GM12892 (cell line): ENCODE measurements at regions not wholly inside any gene's neighbourhood (a gene's known extent, or its start where the extent isn't known, plus 50 kb on each side); places are given as distances from the start of the nearest gene placed in this dataset.
A peak's percentile ranks its signal among the peaks of the same experiment; 100 is the strongest.

Experiments
- DNase-seq: peaks from one replicate; pipeline ENCODE4 v3.0.0; 2011; ENCODE audit not compliant: insufficient read length
- FAIRE-seq: peaks from 2 replicates; lab custom pipeline; 2011; peaks lifted over from hg19 to GRCh38; lab: Jason Lieb, UNC
- POLR2A ChIP-seq: IDR thresholded peaks from 2 replicates; pipeline ENCODE4 v1.6.1; 2011; ENCODE audit warnings: low read depth, low read length, control low read depth
- POLR2AphosphoS5 ChIP-seq: IDR thresholded peaks from 2 replicates; pipeline ENCODE4 v1.6.1; 2011; ENCODE audit warnings: low read depth, low read length, control low read depth
- TAF1 ChIP-seq: IDR thresholded peaks from 2 replicates; pipeline ENCODE4 v1.6.1; 2011; ENCODE audit warnings: low read depth, mild to moderate bottlenecking, control low read depth, low read length, borderline replicate concordance

DNA sequence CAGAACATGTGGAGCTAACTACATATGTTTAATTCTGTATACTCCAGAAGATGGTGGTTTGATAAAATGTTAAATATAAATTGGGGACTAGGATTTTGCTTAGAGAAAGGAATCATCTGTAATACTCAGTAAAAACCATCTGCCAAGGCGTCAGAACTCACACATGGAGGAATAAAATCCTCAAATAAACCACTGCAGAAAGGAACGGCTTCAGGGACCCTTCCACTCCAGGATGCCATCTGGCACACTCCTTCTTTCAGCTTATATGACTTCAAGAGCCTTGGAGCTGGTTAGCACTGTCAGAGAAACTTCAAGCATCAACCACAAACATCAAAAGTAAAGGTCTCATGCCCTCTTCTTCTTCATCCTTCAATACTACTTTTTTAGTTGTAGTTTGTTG lies 360.6 kb downstream of the PLK2 start:
- TF ChIP-seq POLR2A (no peak), POLR2AphosphoS5 (no peak), TAF1 (no peak)
- FAIRE-seq (no peak), DNase-seq (no peak)

DNA sequence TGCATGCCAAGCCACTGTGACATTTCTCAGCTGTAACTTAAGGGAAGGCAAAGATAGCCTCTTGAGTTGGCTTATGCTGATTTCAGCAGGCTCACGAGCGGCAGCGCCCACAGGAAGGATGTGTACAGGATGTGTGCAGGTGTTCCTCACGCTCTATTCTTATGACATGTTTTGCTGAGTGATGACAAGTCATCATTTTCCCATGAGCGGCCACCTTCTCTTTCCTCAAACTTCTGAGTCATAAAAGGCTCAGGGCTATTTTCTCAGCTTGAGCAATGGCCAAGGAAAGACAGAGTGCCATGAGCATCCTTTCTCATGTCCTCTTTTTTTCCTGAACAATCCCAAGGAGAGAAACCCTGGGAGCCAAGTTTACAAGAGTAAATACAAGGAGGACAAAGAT lies 365.9 kb downstream of the PLK2 start:
- no peak for DNase-seq
- TF ChIP-seq POLR2A (no peak), POLR2AphosphoS5 (no peak), TAF1 (no peak)

DNA sequence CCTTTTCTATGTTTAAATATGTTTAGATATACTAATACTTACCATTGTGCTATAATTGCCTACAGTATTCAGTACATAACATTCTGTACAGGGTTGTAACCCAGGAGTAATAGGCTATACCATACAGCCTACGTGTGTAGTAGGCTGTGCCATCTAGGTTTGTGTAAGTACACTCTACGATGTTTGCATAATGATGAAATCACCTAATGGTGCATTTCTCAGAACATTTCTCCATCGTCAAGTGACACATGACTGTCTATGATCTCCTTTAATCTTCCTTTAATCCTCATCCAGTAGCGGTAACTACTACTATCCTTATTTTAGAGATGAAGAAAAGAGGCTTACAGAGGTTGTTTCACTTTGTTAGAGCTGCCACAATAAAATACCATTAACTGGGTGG lies 369.2 kb downstream of the PLK2 start:
- FAIRE-seq (no peak), DNase-seq (no peak)
- TF ChIP-seq TAF1 (no peak), POLR2A (no peak), POLR2AphosphoS5 (no peak)

More for the DNA sequence above, 365.9 kb downstream of the PLK2 start:
- peak; percentile 72 for FAIRE-seq

DNA sequence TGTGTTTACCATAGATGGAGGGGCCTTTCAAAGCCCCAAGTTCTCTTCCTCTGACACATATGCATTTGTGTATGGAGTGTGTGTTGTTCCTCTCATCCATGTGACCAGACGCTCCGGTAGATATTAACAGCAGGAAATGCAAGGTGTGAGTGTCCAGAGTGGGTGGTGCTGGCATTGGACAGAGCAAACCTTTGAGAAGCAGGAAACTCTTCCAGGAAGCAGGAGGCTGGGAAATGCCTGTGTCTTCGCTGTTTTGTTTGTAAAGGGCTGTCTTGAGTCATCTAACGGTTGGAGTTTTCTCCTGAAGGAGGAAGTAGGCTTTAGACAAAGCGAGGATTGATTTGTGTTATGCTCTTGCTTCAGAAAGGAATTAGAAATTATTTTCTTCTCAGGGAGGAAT lies 370.9 kb downstream of the PLK2 start:
- DNase-seq (no peak), FAIRE-seq (no peak)
- TF ChIP-seq POLR2A (no peak), TAF1 (no peak), POLR2AphosphoS5 (no peak)

DNA sequence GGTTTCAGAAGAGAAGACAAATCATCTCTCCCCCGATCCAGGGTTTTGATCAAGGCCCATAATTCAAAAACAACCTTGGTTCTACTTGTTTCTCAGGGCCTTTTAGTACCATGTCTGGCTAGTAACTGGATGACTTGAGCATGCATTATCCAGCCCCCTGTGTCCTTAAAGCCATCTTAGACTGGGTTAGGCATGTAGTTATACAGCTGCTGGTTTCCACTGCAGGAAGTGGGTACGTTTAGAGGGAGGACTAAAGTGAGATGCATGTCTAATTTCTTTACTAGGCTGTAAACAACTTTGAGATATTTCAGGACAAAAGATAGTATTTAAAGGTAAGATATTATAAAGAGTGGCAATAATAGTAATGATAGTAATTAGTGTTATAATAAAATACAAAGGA lies 372.0 kb downstream of the PLK2 start:
- DNase-seq = no peak
- TF ChIP-seq POLR2AphosphoS5 (no peak), TAF1 (no peak), POLR2A (no peak)
- FAIRE-seq = no peak

DNA sequence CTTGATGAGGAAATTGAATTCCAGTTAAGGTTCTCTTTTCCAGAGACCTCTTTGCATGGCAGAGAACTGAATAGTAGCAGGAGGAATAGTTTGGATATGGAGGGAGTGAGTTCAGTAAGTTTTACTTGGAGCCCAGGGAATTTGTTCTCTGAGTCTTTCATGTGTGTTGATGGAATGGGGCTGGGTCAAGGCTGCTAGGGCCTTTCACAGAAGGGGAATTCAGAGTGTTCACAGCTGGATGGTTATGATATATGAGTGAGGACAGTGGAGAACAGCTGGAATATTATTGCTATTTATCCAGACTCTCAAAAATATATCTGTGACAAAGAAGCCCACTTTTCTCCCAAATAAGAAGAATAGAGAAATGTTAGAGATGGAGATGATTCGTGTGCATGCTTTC lies 372.8 kb downstream of the PLK2 start:
- no peak for TF ChIP-seq POLR2A
- no peak for TF ChIP-seq POLR2AphosphoS5
- no peak for TF ChIP-seq TAF1
- FAIRE-seq (no peak), DNase-seq (no peak)

DNA sequence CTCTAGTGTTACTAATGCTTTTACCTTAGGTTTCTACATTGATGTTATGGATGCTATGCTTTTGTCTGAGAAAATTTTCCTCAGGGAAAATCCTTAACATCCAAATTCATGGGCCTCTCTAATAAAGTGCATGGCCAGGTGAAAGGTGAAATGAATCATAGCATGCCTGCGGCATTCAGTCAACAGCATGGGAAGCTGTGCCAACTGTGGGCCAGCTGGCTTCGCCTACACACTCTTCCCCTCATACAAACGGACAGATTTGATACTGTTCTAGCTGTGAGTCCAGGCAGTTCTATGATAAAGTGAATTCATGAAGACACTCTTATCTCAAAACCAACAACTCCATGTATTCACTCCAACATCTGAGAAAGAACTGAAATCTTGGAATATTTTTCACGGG lies 374.1 kb downstream of the PLK2 start:
- TF ChIP-seq POLR2A (no peak), TAF1 (no peak), POLR2AphosphoS5 (no peak)
- no peak for DNase-seq
- no peak for FAIRE-seq

DNA sequence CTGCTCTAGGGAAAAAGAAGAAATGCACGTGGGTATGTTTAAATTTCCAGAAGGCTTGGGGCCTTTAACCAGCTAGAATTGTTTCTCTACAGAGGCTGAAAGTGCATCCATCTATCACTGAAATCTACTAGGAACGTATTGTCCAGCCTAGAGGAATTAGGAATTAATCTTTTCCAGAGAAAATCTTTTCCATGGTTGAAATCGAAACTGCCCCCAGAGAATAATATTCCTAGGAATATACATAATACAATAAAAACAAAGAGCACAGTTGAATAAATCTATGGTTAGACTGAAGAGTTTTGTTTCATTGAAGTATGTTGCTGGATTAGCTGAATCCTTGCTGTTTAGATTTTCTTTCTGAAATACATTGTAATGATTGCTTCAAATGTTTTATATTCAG lies 378.5 kb downstream of the PLK2 start:
- TF ChIP-seq TAF1 (no peak), POLR2A (no peak), POLR2AphosphoS5 (no peak)
- DNase-seq (no peak), FAIRE-seq (peak; percentile 51)

DNA sequence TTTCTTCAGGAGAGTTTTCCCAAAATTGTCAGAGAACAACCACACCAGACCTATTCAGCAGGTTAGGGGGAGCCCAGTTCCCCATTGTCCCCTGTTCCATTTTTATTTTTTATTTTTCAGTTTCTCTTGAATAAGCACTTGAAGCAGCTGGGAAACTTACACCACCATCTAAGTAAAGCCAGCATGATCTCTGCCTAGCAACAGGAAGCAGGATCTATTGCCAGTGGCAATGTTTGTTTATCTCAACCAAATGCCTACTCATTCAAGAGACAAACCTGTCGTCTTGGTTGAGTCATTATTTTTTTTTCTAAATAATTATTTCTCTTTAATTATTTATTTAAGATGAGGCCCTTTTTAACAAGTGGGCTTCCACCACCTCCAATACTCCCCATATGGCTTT lies 379.3 kb downstream of the PLK2 start:
- DNase-seq (no peak), FAIRE-seq (no peak)
- no peak for TF ChIP-seq POLR2A
- TF ChIP-seq TAF1 = no peak
- TF ChIP-seq POLR2AphosphoS5 = no peak

DNA sequence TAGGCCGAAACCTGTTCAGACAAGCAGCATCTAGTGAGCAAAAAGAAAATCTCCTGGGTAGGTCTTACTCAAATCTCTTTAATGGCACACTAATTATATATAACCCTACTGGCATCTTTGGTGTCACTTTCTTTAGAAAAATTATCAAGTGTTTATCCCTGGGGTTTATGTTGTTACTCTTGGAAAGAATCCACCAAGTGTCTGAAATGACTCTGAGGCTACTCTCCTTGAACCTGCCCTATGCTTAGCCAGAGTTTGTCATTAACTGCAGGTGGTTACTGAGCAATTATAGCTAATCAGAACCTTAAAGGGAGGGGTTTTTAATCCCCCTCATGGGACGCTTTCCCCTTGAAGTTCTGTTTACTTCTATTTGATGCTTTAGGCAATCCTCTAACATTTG lies 381.9 kb downstream of the PLK2 start:
- FAIRE-seq = no peak
- no peak for DNase-seq
- TF ChIP-seq TAF1 (no peak), POLR2A (no peak)

DNA sequence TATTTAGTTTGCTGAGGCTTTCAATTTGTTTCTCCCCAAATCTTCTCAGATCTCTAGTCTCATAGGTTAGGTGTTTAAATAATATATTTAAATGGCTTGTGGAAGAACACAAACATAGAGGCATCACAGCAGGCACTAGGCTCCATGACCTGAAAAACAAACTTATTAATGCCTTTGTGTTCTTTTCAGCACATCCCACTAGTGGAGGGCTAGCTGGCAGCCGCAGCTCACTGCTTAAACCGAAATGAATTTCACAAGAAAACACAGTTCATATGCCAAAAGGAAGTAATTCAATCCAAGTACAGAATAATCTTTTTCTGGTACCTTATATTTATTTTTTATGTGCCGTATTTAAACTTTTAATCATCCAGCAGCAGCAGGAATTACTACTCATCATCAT lies 382.5 kb downstream of the PLK2 start:
- FAIRE-seq (no peak), DNase-seq (no peak)
- no peak for TF ChIP-seq POLR2A
- no peak for TF ChIP-seq POLR2AphosphoS5
- TF ChIP-seq TAF1 = no peak

DNA sequence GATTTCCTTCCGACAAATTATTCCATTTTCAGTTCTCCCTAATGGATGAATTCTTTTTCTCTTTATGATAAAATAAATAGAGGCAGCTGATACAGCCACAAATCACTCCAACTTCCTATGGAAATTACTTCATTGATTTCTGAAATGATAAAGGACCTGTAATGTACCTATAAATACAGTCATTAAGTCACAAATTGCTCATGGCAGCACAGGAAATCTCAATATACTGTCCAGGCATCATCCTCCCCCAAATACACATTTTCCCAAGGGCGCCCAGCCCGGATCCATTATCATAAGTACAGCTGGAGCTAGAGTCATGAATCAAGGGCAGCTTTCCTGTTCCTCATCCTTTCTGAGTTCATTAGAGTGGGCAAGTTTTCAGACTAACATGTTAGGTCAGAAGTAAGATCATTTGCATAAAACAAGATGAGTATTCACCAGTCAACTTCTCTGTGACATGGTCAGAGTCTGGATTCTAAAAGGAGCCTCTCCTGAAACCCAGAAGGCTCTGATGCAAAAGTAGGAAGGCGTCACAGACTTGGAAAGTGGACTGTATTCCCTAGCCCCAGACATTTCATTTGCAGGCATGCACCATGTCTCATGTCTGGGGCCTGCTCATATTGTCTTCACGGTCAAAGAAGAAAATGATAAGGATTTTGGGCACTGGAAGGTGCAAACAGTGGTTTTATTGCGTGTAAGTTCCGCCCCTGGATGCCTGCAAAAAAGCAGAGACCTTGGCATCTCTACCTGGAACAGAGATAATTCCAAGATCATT lies 383.2 kb downstream of the PLK2 start:
- TF ChIP-seq POLR2AphosphoS5 (no peak), POLR2A (no peak), TAF1 (no peak)
- no peak for FAIRE-seq
- DNase-seq = no peak

DNA sequence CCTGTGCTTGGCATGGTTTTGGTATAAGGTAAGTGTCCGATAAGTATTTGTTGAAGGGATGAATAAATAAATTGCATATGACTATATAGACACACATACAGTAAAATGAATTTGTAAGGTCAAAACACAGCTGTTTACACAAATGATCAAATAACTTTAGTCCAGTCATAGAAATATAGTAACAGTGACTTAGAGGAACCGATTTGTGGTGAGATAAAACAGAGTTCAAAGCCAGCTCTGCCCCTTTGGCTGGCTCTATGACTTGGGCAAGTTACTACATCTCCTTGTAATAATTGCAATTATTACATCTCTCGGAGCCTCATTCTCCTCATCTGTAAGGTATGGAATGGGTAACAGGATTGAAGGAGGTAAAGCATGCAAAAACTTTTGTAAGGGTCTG lies 384.0 kb downstream of the PLK2 start:
- TF ChIP-seq TAF1 = no peak
- TF ChIP-seq POLR2A = no peak
- TF ChIP-seq POLR2AphosphoS5 = no peak
- no peak for DNase-seq

More for the DNA sequence above, 384.0 kb downstream of the PLK2 start:
- FAIRE-seq = no peak
